Hepatocyte (in vitro differentiated cells): ENCODE measurements at regions not wholly inside any gene's neighbourhood (a gene's known extent, or its start where the extent isn't known, plus 50 kb on each side); places are given as distances from the start of the nearest gene placed in this dataset.

Experiments used
- CTCF ChIP-seq: fragments of 200-600 bp; sonication (generic); IDR thresholded peaks from 2 replicates; pipeline ENCODE4 v1.5.1; 2016; ENCODE audit warnings: antibody characterized with exemption, mild to moderate bottlenecking; ENCODE audit not compliant: poor library complexity
- EZH2 ChIP-seq: fragments of 200-600 bp; sonication (generic); IDR thresholded peaks from 2 replicates; pipeline ENCODE4 v1.6.1; 2016; ENCODE audit warnings: antibody characterized with exemption, mild to moderate bottlenecking, borderline replicate concordance
- EZH2phosphoT487 ChIP-seq: fragments of 200-600 bp; sonication (generic); IDR thresholded peaks from one replicate; pipeline ENCODE4 v1.6.1; 2018; ENCODE audit warnings: antibody characterized with exemption, mild to moderate bottlenecking, low read depth, moderate library complexity; ENCODE audit not compliant: unreplicated experiment, severe bottlenecking

- TF ChIP-seq CTCF (no peak), EZH2 (no peak), EZH2phosphoT487 (no peak)
Measured at GRCh38 chr15:36136049-36136448, 443.4 kb upstream of the CDIN1 start.
